OCI-LY3 (cell line): ENCODE measurements at regions not wholly inside any gene's neighbourhood (a gene's known extent, or its start where the extent isn't known, plus 50 kb on each side); places are given as distances from the start of the nearest gene placed in this dataset.

ENCODE experiments used
- EZH2phosphoT487 ChIP-seq: fragments of 200-600 bp; shearing (Covaris generic); IDR thresholded peaks from 2 replicates; pipeline ENCODE4 v1.6.1; 2018; ENCODE audit warnings: antibody characterized with exemption, mixed run types, low read depth
- TF ChIP-seq, protein P1 (sequence below): fragments of 200-600, 300-600 bp; sonication (generic); IDR thresholded peaks from 2 replicates; pipeline ENCODE4 v1.5.1; 2014; ENCODE audit warnings: antibody characterized with exemption, low read length, low read depth

- TF ChIP-seq, protein P1, sequence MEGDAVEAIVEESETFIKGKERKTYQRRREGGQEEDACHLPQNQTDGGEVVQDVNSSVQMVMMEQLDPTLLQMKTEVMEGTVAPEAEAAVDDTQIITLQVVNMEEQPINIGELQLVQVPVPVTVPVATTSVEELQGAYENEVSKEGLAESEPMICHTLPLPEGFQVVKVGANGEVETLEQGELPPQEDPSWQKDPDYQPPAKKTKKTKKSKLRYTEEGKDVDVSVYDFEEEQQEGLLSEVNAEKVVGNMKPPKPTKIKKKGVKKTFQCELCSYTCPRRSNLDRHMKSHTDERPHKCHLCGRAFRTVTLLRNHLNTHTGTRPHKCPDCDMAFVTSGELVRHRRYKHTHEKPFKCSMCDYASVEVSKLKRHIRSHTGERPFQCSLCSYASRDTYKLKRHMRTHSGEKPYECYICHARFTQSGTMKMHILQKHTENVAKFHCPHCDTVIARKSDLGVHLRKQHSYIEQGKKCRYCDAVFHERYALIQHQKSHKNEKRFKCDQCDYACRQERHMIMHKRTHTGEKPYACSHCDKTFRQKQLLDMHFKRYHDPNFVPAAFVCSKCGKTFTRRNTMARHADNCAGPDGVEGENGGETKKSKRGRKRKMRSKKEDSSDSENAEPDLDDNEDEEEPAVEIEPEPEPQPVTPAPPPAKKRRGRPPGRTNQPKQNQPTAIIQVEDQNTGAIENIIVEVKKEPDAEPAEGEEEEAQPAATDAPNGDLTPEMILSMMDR = no peak
- no peak for TF ChIP-seq EZH2phosphoT487
These were observed 212.8 kb upstream of the SYT1 start for GRCh38 chr12:78651755-78652154.
